GM12874 (cell line): ENCODE measurements at regions not wholly inside any gene's neighbourhood (a gene's known extent, or its start where the extent isn't known, plus 50 kb on each side); places are given as distances from the start of the nearest gene placed in this dataset.

ENCODE experiments used
- TF ChIP-seq, protein P1 (sequence below): IDR thresholded peaks from 2 replicates; pipeline ENCODE4 v1.5.1; 2011; ENCODE audit warnings: low read depth, mild to moderate bottlenecking, control low read depth, low read length, moderate library complexity; ENCODE audit not compliant: insufficient read depth

DNA sequence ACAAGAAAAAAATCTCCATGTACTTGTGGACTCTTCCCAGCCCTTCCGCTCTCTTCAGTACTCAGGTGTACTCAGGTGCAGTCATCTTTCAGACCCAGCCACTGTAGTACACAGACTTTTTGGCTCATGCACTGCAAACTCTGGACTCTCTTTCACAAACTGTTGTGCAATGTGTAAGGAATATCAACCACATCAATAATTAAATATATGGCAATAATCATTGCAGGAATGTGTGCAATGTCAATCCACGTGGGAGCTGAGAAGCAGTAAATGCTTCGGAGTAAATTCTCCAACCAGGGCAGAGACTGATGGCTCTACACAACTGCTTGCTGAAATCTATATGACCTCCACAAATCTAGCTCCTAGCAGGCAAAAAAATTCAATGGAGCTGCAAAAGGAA is 287.3 kb upstream of the COL8A1 start:
- TF ChIP-seq, protein P1, sequence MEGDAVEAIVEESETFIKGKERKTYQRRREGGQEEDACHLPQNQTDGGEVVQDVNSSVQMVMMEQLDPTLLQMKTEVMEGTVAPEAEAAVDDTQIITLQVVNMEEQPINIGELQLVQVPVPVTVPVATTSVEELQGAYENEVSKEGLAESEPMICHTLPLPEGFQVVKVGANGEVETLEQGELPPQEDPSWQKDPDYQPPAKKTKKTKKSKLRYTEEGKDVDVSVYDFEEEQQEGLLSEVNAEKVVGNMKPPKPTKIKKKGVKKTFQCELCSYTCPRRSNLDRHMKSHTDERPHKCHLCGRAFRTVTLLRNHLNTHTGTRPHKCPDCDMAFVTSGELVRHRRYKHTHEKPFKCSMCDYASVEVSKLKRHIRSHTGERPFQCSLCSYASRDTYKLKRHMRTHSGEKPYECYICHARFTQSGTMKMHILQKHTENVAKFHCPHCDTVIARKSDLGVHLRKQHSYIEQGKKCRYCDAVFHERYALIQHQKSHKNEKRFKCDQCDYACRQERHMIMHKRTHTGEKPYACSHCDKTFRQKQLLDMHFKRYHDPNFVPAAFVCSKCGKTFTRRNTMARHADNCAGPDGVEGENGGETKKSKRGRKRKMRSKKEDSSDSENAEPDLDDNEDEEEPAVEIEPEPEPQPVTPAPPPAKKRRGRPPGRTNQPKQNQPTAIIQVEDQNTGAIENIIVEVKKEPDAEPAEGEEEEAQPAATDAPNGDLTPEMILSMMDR = no peak

DNA sequence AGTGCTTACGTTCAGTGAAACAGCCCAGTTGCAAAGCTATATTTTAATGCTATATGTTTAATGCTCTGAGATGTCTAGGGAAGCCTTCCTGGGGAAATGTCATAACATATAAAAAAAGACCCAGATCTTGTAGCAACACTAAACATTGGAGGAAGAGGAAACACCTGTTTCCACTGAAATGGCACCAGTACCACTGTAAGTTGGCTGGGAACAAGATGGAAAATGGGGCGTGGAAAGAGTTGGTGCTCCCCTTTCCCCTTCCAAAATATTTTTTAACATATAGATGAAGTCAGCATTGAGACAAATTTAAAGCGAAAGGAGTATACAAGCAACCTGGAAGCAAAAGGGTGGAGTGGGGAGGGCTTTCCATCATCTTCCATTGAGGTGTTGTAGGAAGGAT is 289.9 kb upstream of the COL8A1 start:
- TF ChIP-seq, protein P1 = no peak

DNA sequence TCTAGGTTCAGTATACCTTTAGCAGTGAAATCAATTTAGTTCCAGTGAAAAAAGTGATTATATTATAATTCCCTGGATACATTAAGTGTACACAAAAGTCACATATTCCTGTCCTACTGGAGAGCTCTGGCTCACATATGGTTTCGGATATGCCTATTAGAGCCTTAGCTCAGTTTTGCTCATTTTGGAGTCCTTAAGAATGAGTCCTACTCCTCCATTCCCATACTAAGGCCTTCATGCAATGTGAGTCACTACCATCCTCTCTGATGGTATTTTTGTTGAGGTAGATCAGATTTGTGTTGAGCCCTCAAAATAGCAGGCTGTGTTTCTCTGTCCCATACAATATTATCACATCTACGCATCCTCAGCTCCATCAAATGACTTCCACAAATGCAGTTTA is 294.2 kb upstream of the COL8A1 start:
- TF ChIP-seq, protein P1 = no peak

DNA sequence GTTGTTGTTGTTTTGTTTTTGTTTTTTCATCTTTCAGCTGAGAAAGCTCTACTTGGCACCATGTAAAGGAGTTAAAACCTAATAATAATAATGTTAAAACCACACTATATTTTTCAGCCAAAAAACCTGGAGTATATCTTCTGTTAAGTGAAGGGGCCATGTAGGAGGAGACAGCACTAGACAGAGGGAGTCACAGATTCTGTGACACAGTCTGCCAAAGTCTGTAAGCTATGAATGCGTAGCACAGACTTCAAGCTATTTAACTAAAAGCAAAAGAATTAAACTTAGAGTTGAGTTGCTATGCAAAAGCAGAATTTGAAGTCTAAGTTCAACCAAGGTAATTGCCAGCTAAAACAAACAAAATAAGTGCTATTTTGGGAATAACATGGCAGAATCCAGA is 296.0 kb upstream of the COL8A1 start:
- TF ChIP-seq, protein P1 = no peak

DNA sequence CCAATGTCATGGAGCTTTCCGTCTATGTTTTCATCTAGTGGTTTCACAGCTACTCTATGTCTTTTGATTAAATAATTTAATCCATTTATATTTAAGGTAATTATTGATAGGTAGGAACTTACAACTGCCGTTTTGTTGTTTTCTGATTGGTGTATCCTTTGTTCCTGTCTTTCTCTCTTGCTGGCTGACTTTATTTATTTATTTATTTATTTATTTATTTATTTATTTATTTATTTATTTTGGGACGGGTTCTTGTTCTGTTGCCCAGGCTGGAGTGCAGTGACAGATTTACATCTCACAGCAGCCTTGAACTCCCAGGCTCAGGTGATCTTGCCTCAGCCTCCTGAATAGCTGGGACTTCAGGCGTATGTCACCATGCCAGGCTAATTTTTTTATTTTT is 299.2 kb upstream of the COL8A1 start:
- TF ChIP-seq, protein P1 = no peak

DNA sequence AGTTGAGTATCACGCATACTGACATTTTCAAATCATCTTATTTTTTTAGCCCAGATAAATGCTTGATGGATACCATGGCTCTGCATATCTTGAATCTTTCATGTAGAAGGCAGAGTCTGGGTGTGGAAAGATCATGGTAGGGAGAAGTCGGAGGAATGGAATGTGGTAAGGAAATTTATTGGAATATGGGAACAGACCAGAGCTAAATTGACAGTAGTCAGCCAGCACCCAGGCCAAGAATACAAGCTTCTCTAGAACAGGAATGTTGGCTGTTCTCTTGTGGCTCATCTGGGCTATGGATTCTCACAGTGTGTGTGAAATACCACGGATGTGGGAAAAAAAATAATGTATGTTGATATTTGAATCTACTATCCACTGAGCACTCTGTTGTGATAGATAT is 305.7 kb upstream of the COL8A1 start:
- TF ChIP-seq, protein P1 = no peak

DNA sequence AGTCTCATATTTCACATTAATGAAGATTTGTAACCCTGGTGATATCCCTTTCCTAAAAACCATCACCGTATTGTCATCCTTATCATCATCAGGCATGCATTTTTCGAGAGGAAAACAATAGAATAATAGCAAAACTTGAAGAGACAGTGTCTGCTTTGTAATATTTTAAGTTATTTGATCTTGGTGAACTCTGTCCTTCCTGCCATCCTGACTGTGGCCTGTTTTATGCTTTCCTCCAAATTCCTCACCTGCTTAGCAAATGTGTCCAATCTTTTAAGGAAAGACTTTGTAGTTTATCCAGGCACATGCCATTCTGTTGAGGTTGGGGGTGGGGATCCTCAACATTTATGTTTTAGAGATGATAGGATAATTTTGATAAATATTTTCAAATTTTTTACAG is 306.1 kb upstream of the COL8A1 start:
- TF ChIP-seq, protein P1 = no peak
